H1 (cell line): ENCODE measurements at regions not wholly inside any gene's neighbourhood (a gene's known extent, or its start where the extent isn't known, plus 50 kb on each side); places are given as distances from the start of the nearest gene placed in this dataset.

Source experiments
- CHD2 ChIP-seq: IDR thresholded peaks from 2 replicates; pipeline ENCODE4 v1.6.1; 2012; ENCODE audit warnings: low read length, improper control_type of control experiment
- CTCF ChIP-seq, 3 experiments: IDR thresholded peaks; 1 replicate in 2 of 3; 2 replicates in 1 of 3; pipeline versions ENCODE4 v1.5.1 to v1.6.1; 2011; ENCODE audit warnings: low read length in 3 of 3, mild to moderate bottlenecking in 3 of 3, inconsistent platforms in 2 of 3, low read depth in 1 of 3, moderate library complexity in 1 of 3; ENCODE audit not compliant: insufficient read depth in 1 of 3; ENCODE audit errors: control extremely low read depth in 1 of 3
- PHF8 ChIP-seq: fragments of 200-600 bp; sonication (generic); conservative IDR thresholded peaks from 2 replicates; pipeline ENCODE4 v1.7.1; 2012; ENCODE audit warnings: low read depth, mild to moderate bottlenecking, inconsistent platforms, low read length, moderate library complexity

- TF ChIP-seq PHF8 (no peak), CTCF (IDR thresholded peaks at IDR 0.05; ENCODE audit: control extremely low read depth in 1 of 3, insufficient read depth in 1 of 3, low read depth in 1 of 3, low read length in 3 of 3) (peak in 1 of 3 experiments; percentile 35; a peak in 2 of 4 replicates), CHD2 (no peak)
Measured at GRCh38 chr5:164255598-164256213, 750.3 kb downstream of the MAT2B start.
